ENCODE measurements at regions not wholly inside any gene's neighbourhood (a gene's known extent, or its start where the extent isn't known, plus 50 kb on each side); places are given as distances from the start of the nearest gene placed in this dataset.
A peak's percentile ranks its signal among the peaks of the same experiment; 100 is the strongest.

GRCh38 chr2:48221846-48222516 lies 92.5 kb upstream of the FOXN2 start (continued):
- TF ChIP-seq ZNF414 (CRISPR knock-in tag; IDR thresholded peaks at IDR 0.05) (peak; percentile 68; the same call in 1 of the 2 replicates), CAMTA2 (CRISPR knock-in tag; IDR thresholded peaks at IDR 0.05; ENCODE audit: borderline replicate concordance) (no peak), ZNF10 (CRISPR knock-in tag; IDR thresholded peaks at IDR 0.05; ENCODE audit: borderline replicate concordance, low read depth) (no peak), MTF1 (CRISPR knock-in tag; IDR thresholded peaks at IDR 0.05) (no peak; the same call in 1 of the 2 replicates), STAG1 (CRISPR knock-in tag; IDR thresholded peaks at IDR 0.05) (peak; percentile 40), U2AF1 (optimal IDR thresholded peaks at IDR 0.05; ENCODE audit: low read depth, low read length) (no peak), PAF1 (CRISPR knock-in tag; IDR thresholded peaks at IDR 0.05) (no peak), PCBP1 (IDR thresholded peaks at IDR 0.05; ENCODE audit: borderline replicate concordance, low read depth, low read length) (no peak), MED1 (CRISPR knock-in tag; IDR thresholded peaks at IDR 0.05) (peak; percentile 100), ZNF800 (CRISPR knock-in tag; IDR thresholded peaks at IDR 0.05) (peak; percentile 82; the same call in 1 of the 2 replicates), SKI (IDR thresholded peaks at IDR 0.05; ENCODE audit: partially characterized antibody) (peak; percentile 90), FOXK2 (IDR thresholded peaks at IDR 0.05) (peak; percentile 100), TBX2 (CRISPR knock-in tag; IDR thresholded peaks at IDR 0.05; ENCODE audit: borderline replicate concordance) (peak; percentile 99), ZHX1 (CRISPR knock-in tag; IDR thresholded peaks at IDR 0.05; ENCODE audit: low read depth) (peak; percentile 47; the same call in 1 of the 2 replicates), MLX (CRISPR knock-in tag; IDR thresholded peaks at IDR 0.05) (peak; percentile 97), DNMT1 (CRISPR knock-in tag; IDR thresholded peaks at IDR 0.05) (no peak), SNAPC4 (CRISPR knock-in tag; IDR thresholded peaks at IDR 0.05) (peak; percentile 76; the same call in 1 of the 2 replicates), TCF7L2 (IDR thresholded peaks at IDR 0.05; ENCODE audit: low read depth, low read length) (peak; percentile 74), SMYD3 (CRISPR knock-in tag; IDR thresholded peaks at IDR 0.05) (peak; percentile 98), MEIS2 (CRISPR knock-in tag; IDR thresholded peaks at IDR 0.05) (peak; percentile 97)
